HG03135 (cell line): ENCODE measurements at regions not wholly inside any gene's neighbourhood (a gene's known extent, or its start where the extent isn't known, plus 50 kb on each side); places are given as distances from the start of the nearest gene placed in this dataset.
"Not testable (repeated sequence)": the region's sequence is repeated elsewhere in the genome, so short reads cannot be mapped to it uniquely, and the experiment has no call there.

Experiments used
- ATAC-seq: cut with Tn5 transposase; IDR thresholded peaks from one replicate; pipeline ENCODE4 v1.9.1; 2021; ENCODE audit warnings: mild to moderate bottlenecking, moderate library complexity; ENCODE audit not compliant: unreplicated experiment

GRCh38 chr13:109345433-109345941, 440.9 kb downstream of the IRS2 start:
- no peak for ATAC-seq

- no peak for ATAC-seq
Observed at GRCh38 chr13:109344552-109345157, 441.7 kb downstream of the IRS2 start.

DNA sequence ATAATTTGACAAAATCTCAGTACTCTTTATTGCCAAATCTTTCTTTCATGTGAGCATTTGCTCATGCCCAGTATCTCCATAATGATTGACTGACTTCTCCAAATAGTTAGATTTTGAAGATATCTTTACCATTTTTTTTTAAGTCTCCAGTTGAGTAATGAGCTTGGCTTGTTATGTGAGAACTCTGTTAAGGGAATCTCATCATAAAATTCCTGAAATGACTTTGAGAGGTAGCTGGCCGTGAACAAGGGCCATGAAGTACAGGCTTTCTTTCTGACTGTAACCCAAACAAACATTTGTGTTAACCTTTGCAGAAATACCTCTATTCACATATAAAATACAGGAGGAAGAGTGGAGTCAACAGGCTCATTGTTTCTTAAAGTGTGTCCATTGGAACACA, 449.7 kb downstream of the IRS2 start:
- no peak for ATAC-seq

- ATAC-seq: no peak
Observed at GRCh38 chr13:109333893-109334651, 452.3 kb downstream of the IRS2 start.

DNA sequence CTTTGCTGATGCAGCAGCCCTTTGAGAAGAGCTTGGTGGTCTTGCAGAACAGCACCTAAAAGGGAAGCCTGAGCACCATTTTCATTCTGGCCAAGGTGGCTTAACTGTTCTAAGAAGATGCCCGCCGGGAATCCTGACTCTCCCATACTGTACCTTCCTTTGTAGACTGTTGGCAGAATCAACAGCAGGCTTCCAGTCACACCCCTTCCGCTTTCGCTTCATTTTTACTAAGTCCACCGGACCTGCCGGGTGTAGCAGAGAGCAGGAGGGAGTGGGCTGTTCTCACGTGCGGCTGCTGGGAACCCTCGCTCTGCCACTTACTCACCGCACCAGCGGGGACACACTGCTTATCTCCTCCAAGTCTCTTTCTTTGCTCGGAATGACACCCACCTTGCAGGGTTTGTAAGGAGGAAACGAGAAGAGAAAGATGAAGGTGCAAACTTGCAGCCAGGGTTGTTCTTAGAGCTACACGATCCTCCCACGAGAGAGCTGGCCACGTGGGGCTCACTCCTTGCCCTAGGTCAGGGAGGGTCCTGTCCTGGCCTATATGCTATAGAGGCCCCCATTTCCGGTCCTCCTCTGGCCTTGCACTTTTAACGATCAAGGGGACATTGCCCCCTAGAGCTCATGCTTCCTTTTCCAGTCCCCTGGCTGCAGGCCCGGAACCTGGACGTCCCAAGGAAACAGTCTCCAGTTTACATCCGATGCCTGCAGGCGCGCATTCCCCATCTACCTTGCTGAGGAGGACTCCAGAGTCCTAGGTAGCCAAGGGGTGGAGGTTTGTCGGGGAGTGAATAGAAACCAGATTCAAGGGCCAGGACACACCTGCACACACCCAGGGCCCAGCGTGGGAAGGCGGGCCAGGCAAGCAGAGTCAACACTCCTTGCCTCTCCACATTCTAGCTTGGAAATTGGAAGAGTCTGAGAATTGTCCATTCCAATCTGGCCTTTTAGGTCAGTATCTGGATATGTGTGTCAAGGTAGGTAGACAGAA, 453.6 kb downstream of the IRS2 start:
- no peak for ATAC-seq

- ATAC-seq: no peak
Observed at GRCh38 chr13:109331898-109332297, 454.5 kb downstream of the IRS2 start.

DNA sequence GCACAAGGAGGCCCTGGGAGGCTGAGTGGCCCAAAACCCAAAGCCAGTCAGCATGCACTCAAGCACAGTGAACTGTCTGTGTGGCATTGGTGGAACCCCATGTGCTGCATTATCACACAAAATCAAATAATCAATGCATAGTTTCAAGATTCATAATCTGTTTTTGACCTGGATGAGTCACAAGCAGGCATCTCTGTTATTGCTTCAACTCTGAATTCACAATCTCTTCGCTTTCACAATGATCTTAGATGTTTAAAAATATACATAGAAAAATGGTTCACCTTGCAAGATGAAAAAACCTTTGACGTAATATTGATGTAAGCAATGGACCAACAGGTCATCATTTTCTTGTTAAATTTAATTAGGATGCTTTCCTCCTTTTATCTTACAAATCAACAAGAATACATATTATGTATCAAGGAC, 455.4 kb downstream of the IRS2 start:
- ATAC-seq: no peak

DNA sequence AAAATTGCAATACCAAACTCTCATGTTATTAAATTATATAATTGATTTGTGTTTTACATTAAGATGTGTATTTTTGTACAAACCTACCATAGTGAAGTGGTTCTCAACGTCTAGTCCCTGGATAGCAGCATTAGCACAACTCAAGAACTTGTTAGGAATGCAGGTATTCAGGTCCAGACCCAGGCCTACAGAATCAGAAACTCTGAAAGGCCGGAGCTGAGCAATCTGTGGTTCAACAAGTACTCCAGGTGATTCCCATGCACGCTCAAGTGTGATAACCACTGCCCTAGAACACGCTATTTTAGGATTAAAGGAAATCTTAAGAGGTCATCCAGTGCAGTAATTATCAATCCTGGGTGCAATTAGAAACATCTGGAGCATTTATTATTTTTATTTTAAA, 456.3 kb downstream of the IRS2 start:
- ATAC-seq: no peak

DNA sequence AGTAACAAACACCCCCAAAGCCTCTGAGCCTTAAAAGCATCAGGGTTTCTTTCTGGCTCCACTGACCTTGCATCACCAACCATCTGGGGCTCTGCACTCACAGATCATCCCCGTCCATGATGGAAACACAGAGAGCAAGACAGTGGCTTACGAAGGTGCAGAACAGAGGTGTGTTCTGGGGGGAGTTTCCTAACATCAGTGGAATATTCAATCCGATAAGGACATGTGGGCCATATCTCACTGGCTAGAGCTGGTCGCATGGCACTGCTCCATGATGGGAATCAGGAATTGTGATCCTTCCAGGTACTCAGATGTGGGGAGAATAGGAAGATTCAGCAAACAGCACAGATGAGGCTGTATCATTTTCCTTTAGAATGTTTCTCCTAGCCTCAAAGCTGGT, 457.2 kb downstream of the IRS2 start:
- ATAC-seq: no peak

- no peak for ATAC-seq
Observed at GRCh38 chr13:109326601-109327000, 459.8 kb downstream of the IRS2 start.

- no peak for ATAC-seq
Observed at GRCh38 chr13:109323338-109323737, 463.0 kb downstream of the IRS2 start.

DNA sequence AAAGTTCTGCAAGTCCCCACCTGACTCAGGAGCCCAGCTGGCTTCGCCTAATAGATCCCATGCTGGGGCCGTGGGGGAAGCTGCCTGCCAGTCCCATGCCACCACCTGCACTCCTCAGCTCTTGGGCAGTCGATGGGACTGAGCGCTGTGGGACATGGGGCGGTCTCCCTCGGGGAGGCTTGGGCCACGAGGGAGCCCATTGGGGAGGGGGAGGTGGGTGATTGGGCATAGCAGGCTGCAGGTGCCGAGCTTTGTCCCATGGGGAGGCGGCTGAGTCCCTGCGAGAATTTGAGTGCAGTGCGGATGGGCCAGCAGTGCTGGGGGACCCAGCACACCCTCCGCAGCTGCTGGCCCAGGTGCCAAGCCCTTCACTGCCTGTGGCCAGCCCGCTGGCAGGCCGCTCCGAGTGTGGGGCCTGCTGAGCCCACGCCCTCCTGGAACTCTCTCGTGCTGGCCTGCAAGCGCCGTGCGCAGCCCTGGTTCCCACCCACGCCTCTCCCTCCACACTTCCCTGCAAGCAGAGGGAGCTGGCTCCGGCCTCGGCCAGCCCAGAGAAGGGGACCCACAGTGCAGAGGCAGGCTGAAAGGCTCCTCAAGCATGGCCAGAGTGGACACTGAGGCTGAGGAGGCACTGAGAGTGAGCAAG, 467.3 kb downstream of the IRS2 start:
- no peak for ATAC-seq

GRCh38 chr13:109315481-109315880, 470.9 kb downstream of the IRS2 start:
- no peak for ATAC-seq

DNA sequence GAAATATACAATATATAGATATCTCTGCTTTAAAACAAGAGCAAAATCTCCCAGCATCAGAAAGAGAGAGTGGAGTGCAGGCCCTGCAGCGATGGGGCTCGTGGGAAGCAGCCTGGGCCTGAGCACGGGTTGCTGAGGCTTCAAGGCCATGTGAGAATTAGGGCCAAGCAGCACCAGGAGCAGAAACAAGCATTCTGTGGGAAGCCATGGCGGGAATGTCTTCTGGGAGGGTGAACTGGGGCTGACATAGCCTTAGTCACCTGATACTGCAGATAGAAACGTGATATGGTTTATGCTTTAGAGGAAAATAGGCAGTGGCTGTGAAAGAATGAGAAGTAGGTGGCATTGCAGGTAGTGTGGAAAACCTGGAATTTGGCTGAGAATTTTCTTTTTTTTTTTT, 472.3 kb downstream of the IRS2 start:
- ATAC-seq: no peak

DNA sequence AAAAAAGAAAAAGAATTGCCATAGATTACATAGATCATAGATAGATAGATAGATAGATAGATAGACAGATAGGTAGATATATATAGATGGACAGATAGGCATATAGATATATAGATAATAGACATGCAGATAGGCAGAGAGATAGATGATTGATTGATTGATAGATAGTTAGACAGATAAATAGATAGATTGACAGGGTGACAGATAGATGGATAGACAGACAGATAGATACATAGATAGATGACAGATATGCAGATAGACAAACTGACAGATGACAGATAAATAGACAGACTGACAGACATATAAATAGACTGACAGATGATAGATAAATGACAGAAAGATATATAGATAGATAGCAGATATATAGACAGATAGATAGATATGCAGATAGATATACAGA, 474.0 kb downstream of the IRS2 start:
- ATAC-seq: no peak

DNA sequence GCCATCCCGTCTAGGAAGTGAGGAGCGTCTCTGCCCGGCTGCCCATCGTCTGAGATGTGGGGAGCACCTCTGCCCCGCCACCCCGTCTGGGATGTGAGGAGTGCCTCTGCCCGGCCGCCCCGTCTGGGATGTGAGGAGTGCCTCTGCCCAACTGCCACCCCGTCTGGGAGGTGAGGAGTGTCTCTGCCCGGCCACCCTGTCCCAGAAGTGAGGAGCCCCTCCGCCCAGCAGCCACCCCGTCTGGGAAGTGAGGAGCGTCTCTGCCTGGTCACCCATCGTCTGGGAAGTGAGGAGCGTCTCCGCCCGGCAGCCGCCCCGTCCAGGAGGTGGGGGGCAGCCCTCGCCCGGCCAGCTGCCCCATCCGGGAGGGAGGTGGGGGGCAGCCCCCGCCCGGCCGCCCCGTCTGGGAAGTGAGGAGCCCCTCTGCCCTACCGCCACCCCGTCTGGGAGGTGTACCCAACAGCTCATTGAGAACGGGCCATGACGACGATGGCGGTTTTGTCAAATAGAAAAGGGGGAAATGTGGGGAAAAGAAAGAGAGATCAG, 474.9 kb downstream of the IRS2 start:
- not testable (repeated sequence) for ATAC-seq

- ATAC-seq: no peak
Observed at GRCh38 chr13:109309625-109310363, 476.6 kb downstream of the IRS2 start.

DNA sequence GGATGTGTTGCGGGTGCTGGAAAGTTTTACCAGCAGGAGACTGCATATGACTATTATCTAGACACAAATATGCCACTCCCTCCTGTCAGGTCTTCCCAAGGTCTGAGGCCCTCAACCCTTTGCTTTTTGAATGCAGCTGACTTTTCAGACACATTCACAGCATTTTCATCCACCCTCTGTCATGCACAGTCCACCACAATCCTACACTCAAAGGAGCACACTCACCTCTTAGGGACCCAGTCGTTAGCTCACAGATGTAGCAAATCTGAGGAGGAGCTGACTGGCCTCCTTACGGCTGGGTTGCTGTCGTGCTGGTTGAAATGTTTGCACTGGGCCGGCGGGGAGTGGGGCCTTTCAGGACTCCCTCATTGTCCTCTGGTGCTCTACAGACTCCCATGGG, 479.4 kb downstream of the IRS2 start:
- no peak for ATAC-seq

GRCh38 chr13:109301726-109302125, 484.7 kb downstream of the IRS2 start:
- ATAC-seq: no peak

DNA sequence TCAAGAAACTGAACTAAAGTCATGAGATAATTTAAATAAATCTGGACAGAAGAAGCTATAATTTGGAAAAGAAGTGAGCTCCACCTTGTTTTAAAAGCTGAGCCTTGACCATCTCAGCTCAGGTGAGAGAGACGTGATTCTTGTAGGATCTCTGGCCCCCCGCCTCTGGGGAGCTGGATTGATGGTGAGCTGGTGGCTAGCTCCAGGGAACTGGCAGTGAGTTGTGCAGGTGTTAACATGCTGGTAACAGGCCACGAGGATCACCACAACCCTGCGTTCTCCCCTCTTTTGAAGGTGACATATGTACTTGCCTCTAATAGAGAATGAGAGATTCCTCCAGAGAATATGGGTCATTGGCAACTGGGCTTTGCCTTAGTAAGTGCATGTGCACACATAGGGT, 485.1 kb downstream of the IRS2 start:
- ATAC-seq: no peak
